ENCODE measurements at regions not wholly inside any gene's neighbourhood (a gene's known extent, or its start where the extent isn't known, plus 50 kb on each side); places are given as distances from the start of the nearest gene placed in this dataset.
A peak's percentile ranks its signal among the peaks of the same experiment; 100 is the strongest.

- no peak overlapping the region for H3K27ac Mint-ChIP-seq (ENCODE audit: unreplicated experiment)
- BruUV-seq (replicated peaks) = no TSS peak
- no peak for TF ChIP-seq CTCF (IDR thresholded peaks at IDR 0.05; ENCODE audit: unreplicated experiment)
- peak; percentile 35 for DNase-seq
- no peaks in the 10 kb centered on the region for H3K9me3 Mint-ChIP-seq (ENCODE audit: low read depth, unreplicated experiment)
- H3K36me3 Mint-ChIP-seq (ENCODE audit: insufficient read depth, unreplicated experiment) = no peaks in the 10 kb centered on the region
- H3K4me3 Mint-ChIP-seq (ENCODE audit: low read depth, unreplicated experiment) = no peak overlapping the region
- H3K27me3 Mint-ChIP-seq (ENCODE audit: unreplicated experiment) = peaks cover 100% of the 10 kb centered on the region
- intact Hi-C loops (cut with micrococcal nuclease; ENCODE audit: unreplicated experiment) = no loop called here
- CTCF ChIA-PET = no interaction called here
- no peaks in the 10 kb centered on the region for H3K4me1 Mint-ChIP-seq (ENCODE audit: low read depth, unreplicated experiment)
Measured at GRCh38 chr17:34443619-34444469, 80.8 kb upstream of the CCL1 start.

GRCh38 chr17:34442387-34443111 lies 79.5 kb upstream of the CCL1 start:
- no peak for DNase-seq
- H3K4me3 Mint-ChIP-seq (ENCODE audit: low read depth, unreplicated experiment) = no peak overlapping the region
- no peak overlapping the region for H3K27ac Mint-ChIP-seq (ENCODE audit: unreplicated experiment)
- no peaks in the 10 kb centered on the region for H3K36me3 Mint-ChIP-seq (ENCODE audit: insufficient read depth, unreplicated experiment)
- no peak for TF ChIP-seq CTCF (IDR thresholded peaks at IDR 0.05; ENCODE audit: unreplicated experiment)
- no peaks in the 10 kb centered on the region for H3K9me3 Mint-ChIP-seq (ENCODE audit: low read depth, unreplicated experiment)
- intact Hi-C loops (cut with micrococcal nuclease; ENCODE audit: unreplicated experiment) = no loop called here
- H3K27me3 Mint-ChIP-seq (ENCODE audit: unreplicated experiment) = peaks cover 100% of the 10 kb centered on the region
- H3K4me1 Mint-ChIP-seq (ENCODE audit: low read depth, unreplicated experiment) = no peaks in the 10 kb centered on the region
- CTCF ChIA-PET = no interaction called here
- BruUV-seq (replicated peaks) = no TSS peak

DNA sequence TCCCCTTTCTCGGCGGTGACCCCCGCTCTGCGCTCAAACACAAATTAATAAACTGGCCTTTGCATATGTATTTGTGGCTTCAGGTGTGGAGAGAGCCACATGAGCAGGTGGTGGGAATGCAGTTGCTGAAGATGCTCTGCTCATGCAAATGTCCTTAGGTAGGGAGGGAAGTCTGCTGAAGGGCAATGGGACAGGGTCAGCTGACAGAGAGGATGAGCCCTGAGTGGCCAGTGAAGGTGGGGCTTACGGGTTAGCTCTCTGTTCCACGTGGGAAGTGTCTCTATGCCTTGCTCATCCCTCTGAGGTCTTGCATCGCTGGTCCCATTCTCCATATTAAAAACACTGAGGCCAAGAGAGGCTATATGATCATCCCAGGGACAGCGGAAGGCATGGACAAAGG lies 74.2 kb upstream of the CCL1 start:
- Mint-ChIP-seq H3K9me3 (ENCODE audit: low read depth, unreplicated experiment) (no peaks in the 10 kb centered on the region), H3K4me1 (ENCODE audit: low read depth, unreplicated experiment) (peaks cover 14% of the 10 kb centered on the region), H3K4me3 (ENCODE audit: low read depth, unreplicated experiment) (no peak overlapping the region), H3K27me3 (ENCODE audit: unreplicated experiment) (peaks cover 69% of the 10 kb centered on the region), H3K36me3 (ENCODE audit: insufficient read depth, unreplicated experiment) (no peaks in the 10 kb centered on the region), H3K27ac (ENCODE audit: unreplicated experiment) (no peak overlapping the region)
- BruUV-seq (replicated peaks) = no TSS peak
- DNase-seq = no peak
- intact Hi-C loops (cut with micrococcal nuclease; ENCODE audit: unreplicated experiment) = no loop called here
- CTCF ChIA-PET = no interaction called here
- TF ChIP-seq CTCF (IDR thresholded peaks at IDR 0.05; ENCODE audit: unreplicated experiment) = no peak

GRCh38 chr17:34436607-34437006 lies 73.6 kb upstream of the CCL1 start:
- BruUV-seq (replicated peaks) = no TSS peak
- CTCF ChIA-PET = no interaction called here
- Mint-ChIP-seq H3K9me3 (ENCODE audit: low read depth, unreplicated experiment) (peaks cover 3% of the 10 kb centered on the region), H3K4me3 (ENCODE audit: low read depth, unreplicated experiment) (no peak overlapping the region), H3K4me1 (ENCODE audit: low read depth, unreplicated experiment) (peaks cover 14% of the 10 kb centered on the region), H3K27me3 (ENCODE audit: unreplicated experiment) (peaks cover 69% of the 10 kb centered on the region), H3K36me3 (ENCODE audit: insufficient read depth, unreplicated experiment) (no peaks in the 10 kb centered on the region), H3K27ac (ENCODE audit: unreplicated experiment) (no peak overlapping the region)
- no peak for TF ChIP-seq CTCF (IDR thresholded peaks at IDR 0.05; ENCODE audit: unreplicated experiment)
- intact Hi-C loops (cut with micrococcal nuclease; ENCODE audit: unreplicated experiment) = no loop called here
- DNase-seq = no peak
